Nephron (organoid): ENCODE measurements at regions not wholly inside any gene's neighbourhood (a gene's known extent, or its start where the extent isn't known, plus 50 kb on each side); places are given as distances from the start of the nearest gene placed in this dataset.
A peak's percentile ranks its signal among the peaks of the same experiment; 100 is the strongest.

ENCODE experiments used
- H3K27ac Mint-ChIP-seq, 3 experiments: 2 replicates each; pipeline ENCODE4 v1.8.0; 2020; ENCODE audit warnings: mixed read lengths in 3 of 3, mild to moderate bottlenecking in 2 of 3, moderate library complexity in 1 of 3
- H3K27me3 Mint-ChIP-seq: 2 replicates; pipeline ENCODE4 v1.8.0; 2021; ENCODE audit warnings: low read depth, mild to moderate bottlenecking, moderate library complexity, mixed read lengths
- H3K36me3 Mint-ChIP-seq: 2 replicates; pipeline ENCODE4 v1.8.0; 2020; ENCODE audit warnings: low read depth, mixed read lengths
- H3K4me1 Mint-ChIP-seq: 2 replicates; pipeline ENCODE4 v1.8.0; 2020; ENCODE audit warnings: mixed read lengths
- H3K4me3 Mint-ChIP-seq, 3 experiments: 2 replicates each; pipeline ENCODE4 v1.8.0; 2020; ENCODE audit warnings: mild to moderate bottlenecking in 3 of 3, mixed read lengths in 3 of 3, moderate library complexity in 2 of 3
- H3K9me3 Mint-ChIP-seq: 2 replicates; pipeline ENCODE4 v1.8.0; 2020; ENCODE audit warnings: mixed read lengths
- TF ChIP-seq, protein P1 (sequence below), 3 experiments: fragments of 200-600 bp; sonication (generic); IDR thresholded peaks; one replicate each; pipeline ENCODE4 v1.5.0; 2021; ENCODE audit warnings: antibody characterized with exemption in 3 of 3; ENCODE audit not compliant: unreplicated experiment in 3 of 3

DNA sequence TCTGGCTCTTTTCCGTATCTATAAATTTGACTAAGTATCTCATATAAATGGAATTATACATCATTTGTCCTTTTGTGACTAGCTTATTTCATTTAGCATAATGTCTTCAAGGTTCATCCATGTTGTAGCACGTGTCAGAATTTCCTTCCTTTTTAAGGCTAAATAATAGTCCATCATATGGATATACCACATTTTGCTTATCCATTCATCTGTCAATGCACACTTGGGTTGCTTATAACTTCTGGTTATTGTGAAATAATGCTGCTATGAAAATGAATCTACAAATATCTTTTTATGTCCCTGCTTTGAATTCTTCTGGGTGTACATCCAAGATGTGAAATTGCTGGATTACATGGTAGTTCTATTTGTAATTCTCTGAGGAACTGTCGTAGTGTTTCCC, 119.6 kb downstream of the RHOU start:
- H3K4me1 Mint-ChIP-seq: peaks cover 33% of the 10 kb centered on the region
- peaks cover 20% of the 10 kb centered on the region for H3K27me3 Mint-ChIP-seq
- H3K27ac Mint-ChIP-seq: no peak overlapping the region
- no peak overlapping the region for H3K4me3 Mint-ChIP-seq
- TF ChIP-seq, protein P1, sequence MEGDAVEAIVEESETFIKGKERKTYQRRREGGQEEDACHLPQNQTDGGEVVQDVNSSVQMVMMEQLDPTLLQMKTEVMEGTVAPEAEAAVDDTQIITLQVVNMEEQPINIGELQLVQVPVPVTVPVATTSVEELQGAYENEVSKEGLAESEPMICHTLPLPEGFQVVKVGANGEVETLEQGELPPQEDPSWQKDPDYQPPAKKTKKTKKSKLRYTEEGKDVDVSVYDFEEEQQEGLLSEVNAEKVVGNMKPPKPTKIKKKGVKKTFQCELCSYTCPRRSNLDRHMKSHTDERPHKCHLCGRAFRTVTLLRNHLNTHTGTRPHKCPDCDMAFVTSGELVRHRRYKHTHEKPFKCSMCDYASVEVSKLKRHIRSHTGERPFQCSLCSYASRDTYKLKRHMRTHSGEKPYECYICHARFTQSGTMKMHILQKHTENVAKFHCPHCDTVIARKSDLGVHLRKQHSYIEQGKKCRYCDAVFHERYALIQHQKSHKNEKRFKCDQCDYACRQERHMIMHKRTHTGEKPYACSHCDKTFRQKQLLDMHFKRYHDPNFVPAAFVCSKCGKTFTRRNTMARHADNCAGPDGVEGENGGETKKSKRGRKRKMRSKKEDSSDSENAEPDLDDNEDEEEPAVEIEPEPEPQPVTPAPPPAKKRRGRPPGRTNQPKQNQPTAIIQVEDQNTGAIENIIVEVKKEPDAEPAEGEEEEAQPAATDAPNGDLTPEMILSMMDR (IDR thresholded peaks at IDR 0.05; ENCODE audit: unreplicated experiment in 3 of 3): no peak
- H3K9me3 Mint-ChIP-seq: peaks cover 12% of the 10 kb centered on the region
- H3K36me3 Mint-ChIP-seq: no peaks in the 10 kb centered on the region

DNA sequence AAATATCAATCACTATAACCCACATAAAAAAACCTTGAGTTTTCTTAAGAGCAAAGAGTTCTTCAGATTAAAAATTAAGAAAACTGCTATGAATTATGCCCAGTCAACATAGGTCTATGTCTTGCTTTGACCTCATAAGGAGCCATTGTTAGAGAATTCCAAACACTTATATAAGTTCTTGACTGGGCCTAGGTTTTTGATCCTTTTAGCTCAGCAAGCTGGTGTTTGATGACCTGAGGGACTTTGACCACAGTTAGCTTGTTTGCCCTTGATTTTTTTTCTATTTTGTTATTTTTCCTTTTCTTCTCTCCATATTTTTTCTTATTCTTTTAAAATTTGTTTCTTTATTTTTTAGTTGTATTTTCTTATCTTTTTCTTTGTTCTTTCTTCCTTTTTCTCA, 122.3 kb downstream of the RHOU start:
- H3K27ac Mint-ChIP-seq: no peak overlapping the region
- H3K9me3 Mint-ChIP-seq: peaks cover 12% of the 10 kb centered on the region
- peaks cover 28% of the 10 kb centered on the region for H3K4me1 Mint-ChIP-seq
- TF ChIP-seq, protein P1 (IDR thresholded peaks at IDR 0.05; ENCODE audit: unreplicated experiment in 3 of 3): no peak
- no peak overlapping the region for H3K4me3 Mint-ChIP-seq
- H3K36me3 Mint-ChIP-seq: no peaks in the 10 kb centered on the region
- H3K27me3 Mint-ChIP-seq: peaks cover 23% of the 10 kb centered on the region

DNA sequence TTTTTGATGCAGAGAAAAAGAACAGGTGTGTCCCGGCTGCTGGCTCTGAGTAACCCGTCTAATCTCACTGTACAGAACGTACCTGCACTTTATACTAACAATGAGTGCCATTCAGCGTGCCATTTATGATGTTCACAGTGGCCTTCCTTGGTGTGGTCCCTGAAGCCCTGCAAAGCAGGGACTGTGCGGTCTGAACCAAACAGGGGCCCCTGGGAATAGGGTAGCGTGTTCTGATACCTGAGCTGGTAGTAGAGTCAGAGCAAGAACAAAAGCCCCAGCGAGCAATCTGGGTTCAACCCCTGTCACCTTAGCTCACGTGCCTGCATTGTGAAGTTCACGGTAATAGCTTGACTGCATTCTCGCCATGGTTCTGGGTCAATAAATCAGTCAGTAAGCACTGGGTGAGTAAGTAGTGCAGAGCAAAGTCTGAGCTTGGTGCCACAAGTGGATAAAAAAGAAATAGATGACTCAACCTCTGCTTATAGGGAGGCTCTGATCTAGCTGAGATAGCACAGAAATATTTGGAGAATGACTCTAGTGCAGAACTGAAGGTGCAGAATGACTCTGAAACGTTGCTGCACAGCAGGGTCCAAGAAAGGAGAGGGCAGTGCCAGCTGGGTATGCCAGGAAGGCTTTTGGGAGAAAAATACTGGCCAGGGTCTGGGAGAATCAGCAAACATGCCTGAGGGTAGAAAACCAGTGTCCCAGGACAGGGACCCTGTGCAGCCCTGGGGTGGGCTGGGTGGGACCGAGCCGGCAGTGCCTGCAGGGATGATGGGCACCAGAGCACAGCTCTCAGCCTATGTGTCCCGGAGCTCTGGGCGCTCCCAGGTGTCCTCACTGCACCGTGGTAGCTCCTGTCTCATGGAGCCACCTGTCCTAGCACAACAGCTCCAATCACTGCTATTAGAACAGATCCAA, 125.9 kb downstream of the RHOU start:
- Mint-ChIP-seq H3K27ac (peak overlapping the region; percentile 70 to 85 (median 78)), H3K27me3 (peaks cover 35% of the 10 kb centered on the region), H3K9me3 (peaks cover under 1% of the 10 kb centered on the region), H3K4me1 (peaks cover 57% of the 10 kb centered on the region), H3K36me3 (no peaks in the 10 kb centered on the region), H3K4me3 (peak overlapping the region in 2 of 3 experiments; percentile 2 to 49)
- TF ChIP-seq, protein P1 (IDR thresholded peaks at IDR 0.05; ENCODE audit: unreplicated experiment in 3 of 3): no peak

DNA sequence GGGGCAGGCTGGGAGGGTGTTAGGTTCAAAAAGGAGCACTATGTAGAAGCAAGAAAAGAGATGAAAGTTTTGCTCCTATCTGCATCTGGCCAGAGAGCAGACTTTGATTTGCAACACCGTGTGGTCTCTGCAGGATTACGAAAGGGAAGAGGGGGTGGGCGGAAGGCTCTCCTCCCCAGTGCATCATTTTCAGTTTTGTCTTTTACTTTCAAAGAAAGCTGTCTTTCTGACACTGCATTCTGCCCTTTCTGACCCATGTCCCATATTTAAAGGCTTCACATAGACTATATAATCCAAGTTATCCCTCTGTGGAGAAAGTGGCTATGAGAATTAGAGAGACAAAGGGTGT, 126.5 kb downstream of the RHOU start:
- H3K9me3 Mint-ChIP-seq: no peaks in the 10 kb centered on the region
- peaks cover 63% of the 10 kb centered on the region for H3K4me1 Mint-ChIP-seq
- TF ChIP-seq, protein P1 (IDR thresholded peaks at IDR 0.05; ENCODE audit: unreplicated experiment in 3 of 3): no peak
- peaks cover 35% of the 10 kb centered on the region for H3K27me3 Mint-ChIP-seq
- no peaks in the 10 kb centered on the region for H3K36me3 Mint-ChIP-seq
- no peak overlapping the region for H3K4me3 Mint-ChIP-seq
- peak overlapping the region; percentile 23 to 78 (median 64) for H3K27ac Mint-ChIP-seq

DNA sequence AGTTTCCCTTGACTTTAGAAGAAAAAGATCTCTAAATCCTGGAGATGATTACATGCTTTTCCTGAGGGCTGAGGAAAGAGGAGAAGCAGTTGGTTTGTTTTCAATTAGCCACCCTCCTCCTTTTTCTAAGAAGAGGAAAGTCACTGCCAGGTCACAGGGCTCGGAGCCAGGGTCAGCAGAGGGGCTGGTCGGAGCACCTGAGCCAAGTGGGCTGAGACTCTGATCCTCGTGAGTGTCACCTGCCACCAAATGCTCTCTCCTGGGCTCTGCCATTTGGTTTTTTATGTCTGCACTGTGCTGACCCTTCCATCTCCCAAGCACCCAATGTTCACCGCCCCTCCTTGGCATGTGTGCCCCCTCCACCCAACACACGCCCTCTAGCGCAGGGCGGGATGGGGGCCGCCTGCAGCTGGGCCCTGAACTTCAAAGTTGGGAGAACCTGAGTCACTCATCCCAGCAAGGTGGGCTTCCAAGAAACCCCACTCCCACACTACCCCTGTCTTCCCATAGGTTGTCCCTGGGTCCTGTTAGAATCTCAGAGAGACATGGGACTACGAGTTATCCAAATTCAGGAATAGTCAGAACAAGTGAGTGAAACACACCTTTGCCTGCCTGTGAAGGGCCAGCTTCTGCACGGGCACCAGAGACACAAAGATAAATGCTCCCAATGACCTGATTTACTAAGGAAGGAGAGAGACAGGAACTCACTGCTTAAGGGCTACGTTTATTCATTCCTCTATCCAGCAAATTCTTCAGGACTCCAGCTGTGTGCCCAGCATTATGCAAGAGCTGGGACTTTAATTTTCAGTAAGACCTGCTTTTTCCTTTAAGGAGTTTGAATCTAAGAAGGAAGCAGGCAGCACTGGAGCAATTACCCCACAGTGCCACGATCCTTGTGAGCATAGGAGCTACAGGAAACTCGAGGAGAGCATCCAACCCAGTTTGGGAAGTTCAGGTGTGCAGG, 127.5 kb downstream of the RHOU start:
- Mint-ChIP-seq H3K4me1 (peaks cover 73% of the 10 kb centered on the region), H3K36me3 (no peaks in the 10 kb centered on the region), H3K4me3 (no peak overlapping the region), H3K27me3 (peaks cover 35% of the 10 kb centered on the region), H3K27ac (peak overlapping the region; percentile 9 to 78 (median 64)), H3K9me3 (no peaks in the 10 kb centered on the region)
- TF ChIP-seq, protein P1 (IDR thresholded peaks at IDR 0.05; ENCODE audit: unreplicated experiment in 3 of 3): no peak
